Keratinocyte (primary cell): ENCODE measurements at regions not wholly inside any gene's neighbourhood (a gene's known extent, or its start where the extent isn't known, plus 50 kb on each side); places are given as distances from the start of the nearest gene placed in this dataset.

Source experiments
- DNase-seq: peaks from one replicate; pipeline ENCODE4 v3.0.0-alpha.2; 2011; ENCODE audit warnings: low read depth, missing footprints, low spot score
- FAIRE-seq: peaks from 2 replicates; lab custom pipeline; 2011; peaks lifted over from hg19 to GRCh38; lab: Jason Lieb, UNC
- H2AFZ ChIP-seq: 2 replicates; pipeline ENCODE4 v1.6.0; 2012; ENCODE audit warnings: low read length, control low read depth, inconsistent platforms; ENCODE audit not compliant: control insufficient read depth
- H3K27ac ChIP-seq: 2 replicates; pipeline ENCODE4 v1.5.1; 2011; ENCODE audit warnings: low read length; ENCODE audit not compliant: control insufficient read depth, insufficient read depth
- H3K27me3 ChIP-seq: 3 replicates; pipeline ENCODE4 v1.6.0; 2011; ENCODE audit warnings: low read length; ENCODE audit not compliant: control insufficient read depth, insufficient read depth; ENCODE audit errors: extremely low read depth
- H3K36me3 ChIP-seq, 2 experiments: 2 replicates in 1 of 2; 3 replicates in 1 of 2; pipeline ENCODE4 v1.5.1; 2011; ENCODE audit warnings: low read length in 2 of 2, mild to moderate bottlenecking in 1 of 2; ENCODE audit not compliant: control insufficient read depth in 2 of 2, insufficient read depth in 2 of 2; ENCODE audit errors: extremely low read depth in 1 of 2
- H3K4me1 ChIP-seq: 3 replicates; pipeline ENCODE4 v1.5.1; 2011; ENCODE audit warnings: low read length; ENCODE audit not compliant: control insufficient read depth, insufficient read depth; ENCODE audit errors: extremely low read depth
- H3K4me2 ChIP-seq: 3 replicates; pipeline ENCODE4 v1.6.0; 2011; ENCODE audit warnings: low read depth, low read length; ENCODE audit not compliant: control insufficient read depth, insufficient read depth; ENCODE audit errors: extremely low read depth
- H3K4me3 ChIP-seq, 3 experiments: fragments of 200-600 bp in 1 of 3; sonication (generic) in 1 of 3; 2 replicates in 2 of 3; 3 replicates in 1 of 3; pipeline ENCODE4 v1.5.1; 2011 to 2016; ENCODE audit warnings: low read length in 3 of 3, mild to moderate bottlenecking in 3 of 3, control low read depth in 2 of 3, inconsistent platforms in 1 of 3, low read depth in 1 of 3, mixed read lengths in 1 of 3, mixed run types in 1 of 3, moderate library complexity in 1 of 3; ENCODE audit not compliant: control insufficient read depth in 2 of 3, insufficient read depth in 2 of 3; ENCODE audit errors: extremely low read depth in 1 of 3
- H3K79me2 ChIP-seq: 2 replicates; pipeline ENCODE4 v1.6.0; 2012; ENCODE audit warnings: low read length; ENCODE audit not compliant: control insufficient read depth, insufficient read depth
- H3K9ac ChIP-seq: 3 replicates; pipeline ENCODE4 v1.6.0; 2011; ENCODE audit warnings: low read length; ENCODE audit not compliant: control insufficient read depth, insufficient read depth; ENCODE audit errors: extremely low read depth
- H3K9me1 ChIP-seq: 3 replicates; pipeline ENCODE4 v1.6.0; 2011; ENCODE audit warnings: low read length; ENCODE audit not compliant: control insufficient read depth, insufficient read depth; ENCODE audit errors: extremely low read depth
- H3K9me3 ChIP-seq: 2 replicates; pipeline ENCODE4 v1.5.1; 2012; ENCODE audit warnings: low read depth, low read length; ENCODE audit not compliant: control insufficient read depth
- H4K20me1 ChIP-seq: 3 replicates; pipeline ENCODE4 v1.6.0; 2011; ENCODE audit warnings: low read length; ENCODE audit not compliant: control insufficient read depth, insufficient read depth; ENCODE audit errors: extremely low read depth
- CTCF ChIP-seq, 3 experiments: IDR thresholded peaks in 1 of 3; conservative IDR thresholded peaks in 1 of 3; optimal IDR thresholded peaks in 1 of 3; 2 replicates in 2 of 3; 3 replicates in 1 of 3; pipeline versions ENCODE3 to v1.5.1; 2011; ENCODE audit warnings: low read length in 3 of 3, mild to moderate bottlenecking in 3 of 3, moderate library complexity in 2 of 3, control low read depth in 1 of 3, inconsistent platforms in 1 of 3; ENCODE audit not compliant: insufficient read depth in 2 of 3; ENCODE audit errors: extremely low read depth in 1 of 3
- EZH2 ChIP-seq: IDR thresholded peaks from one replicate; pipeline ENCODE4 v1.6.1; 2012; ENCODE audit warnings: inconsistent platforms, mild to moderate bottlenecking, low read length, moderate library complexity
- dilution Hi-C: fragments of 300-500 bp; cut with MboI; formaldehyde crosslinking; loops from one replicate; pipeline ENCODE4 v1.7.0; 2020; ENCODE audit warnings: low sequenced_read_pairs; ENCODE audit not compliant: extremely low pct_ligation_motif_present

- FAIRE-seq: no peak
- Histone ChIP-seq H3K27me3 (no peaks in the 10 kb centered on the region), H3K9me1 (no peaks in the 10 kb centered on the region), H3K9ac (no peak overlapping the region), H3K4me1 (no peaks in the 10 kb centered on the region), H3K4me2 (no peak overlapping the region), H3K9me3 (no peaks in the 10 kb centered on the region), H3K36me3 (no peaks in the 10 kb centered on the region), H3K27ac (no peak overlapping the region), H2AFZ (no peak overlapping the region), H4K20me1 (no peaks in the 10 kb centered on the region), H3K4me3 (no peak overlapping the region), H3K79me2 (no peaks in the 10 kb centered on the region)
- no peak for DNase-seq
- TF ChIP-seq EZH2 (no peak), CTCF (optimal IDR thresholded peaks at IDR 0.05 in 1 of 3, IDR thresholded peaks at IDR 0.05 in 1 of 3, conservative IDR thresholded peaks at IDR 0.05 in 1 of 3; ENCODE audit: extremely low read depth in 1 of 3, insufficient read depth in 2 of 3, low read length in 3 of 3) (no peak)
- dilution Hi-C loops: no loop called here
Observed at GRCh38 chr12:11965258-11965910, 105.4 kb upstream of the BCL2L14 start.

- Histone ChIP-seq H3K9ac (no peak overlapping the region), H3K27ac (no peak overlapping the region), H3K9me1 (no peaks in the 10 kb centered on the region), H3K4me3 (no peak overlapping the region), H2AFZ (no peak overlapping the region), H3K9me3 (no peaks in the 10 kb centered on the region), H3K79me2 (no peaks in the 10 kb centered on the region), H3K36me3 (no peaks in the 10 kb centered on the region), H3K27me3 (no peaks in the 10 kb centered on the region), H3K4me1 (no peaks in the 10 kb centered on the region), H4K20me1 (no peaks in the 10 kb centered on the region), H3K4me2 (no peak overlapping the region)
- DNase-seq: no peak
- dilution Hi-C loops: no loop called here
- no peak for FAIRE-seq
- TF ChIP-seq CTCF (optimal IDR thresholded peaks at IDR 0.05 in 1 of 3, IDR thresholded peaks at IDR 0.05 in 1 of 3, conservative IDR thresholded peaks at IDR 0.05 in 1 of 3; ENCODE audit: extremely low read depth in 1 of 3, insufficient read depth in 2 of 3, low read length in 3 of 3): no peak
- no peak for TF ChIP-seq EZH2
Observed at GRCh38 chr12:11967376-11968047, 103.2 kb upstream of the BCL2L14 start.
